GM12872 (cell line): ENCODE measurements at regions not wholly inside any gene's neighbourhood (a gene's known extent, or its start where the extent isn't known, plus 50 kb on each side); places are given as distances from the start of the nearest gene placed in this dataset.

Source experiments
- CTCF ChIP-seq: IDR thresholded peaks from 3 replicates; pipeline ENCODE4 v1.5.1; 2011; ENCODE audit warnings: low read depth, mild to moderate bottlenecking, low read length, moderate library complexity; ENCODE audit not compliant: insufficient read depth

GRCh38 chr1:90607736-90608135, 109.4 kb downstream of the BARHL2 start:
- TF ChIP-seq CTCF, result no peak

- TF ChIP-seq CTCF, result no peak
These were observed 112.0 kb downstream of the BARHL2 start for GRCh38 chr1:90605070-90605469.

GRCh38 chr1:90593312-90593711, 123.8 kb downstream of the BARHL2 start:
- TF ChIP-seq CTCF, result no peak

GRCh38 chr1:90591970-90592356, 125.1 kb downstream of the BARHL2 start:
- no peak for TF ChIP-seq CTCF

- no peak for TF ChIP-seq CTCF
These were observed 125.6 kb downstream of the BARHL2 start for GRCh38 chr1:90591355-90591969.

DNA sequence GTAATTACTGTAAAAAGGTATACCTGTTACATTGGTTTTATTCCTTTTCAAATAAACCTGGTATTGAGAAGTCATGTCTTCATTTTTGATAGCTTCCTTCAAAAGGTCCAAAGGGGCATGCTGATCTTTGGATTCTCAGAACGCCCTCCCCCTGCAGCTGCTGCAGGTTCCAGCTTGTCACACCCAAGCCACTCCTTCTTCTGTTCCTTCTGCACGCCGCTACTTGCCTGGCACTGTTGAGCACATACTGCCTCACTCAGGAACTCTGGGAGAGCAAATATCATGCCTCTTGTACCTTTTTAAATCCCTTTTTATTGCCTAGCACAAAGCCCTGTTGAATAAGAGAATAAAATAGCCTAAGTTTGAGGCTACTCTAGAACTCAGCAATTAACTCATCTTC, 136.9 kb downstream of the BARHL2 start:
- TF ChIP-seq CTCF, result 0 out of 3 replicates have a peak, but pooled peaks have one; percentile 2

- TF ChIP-seq CTCF, result peak; percentile 42; the same call in 1 of the 3 replicates
These were observed 137.8 kb downstream of the BARHL2 start for GRCh38 chr1:90579212-90579802.
